ENCODE measurements at regions not wholly inside any gene's neighbourhood (a gene's known extent, or its start where the extent isn't known, plus 50 kb on each side); places are given as distances from the start of the nearest gene placed in this dataset.

GRCh38 chr2:33848486-33848885 is 249.4 kb upstream of the FAM98A start:
- TF ChIP-seq EZH2 (IDR thresholded peaks at IDR 0.05; ENCODE audit: insufficient read depth, low read length), result no peak
- TF ChIP-seq CTCF (IDR thresholded peaks at IDR 0.05; ENCODE audit: insufficient read depth, low read depth, low read length), result no peak
- Histone ChIP-seq H3K4me1 (ENCODE audit: insufficient read depth, low read length) (peaks cover 12% of the 10 kb centered on the region), H4K20me1 (ENCODE audit: insufficient read depth, low read length) (no peaks in the 10 kb centered on the region), H3K4me3 (ENCODE audit: insufficient read depth, low read depth, low read length) (no peak overlapping the region), H3K9ac (ENCODE audit: low read length) (peak overlapping the region; percentile 53), H2AFZ (ENCODE audit: low read depth, low read length) (peak overlapping the region; percentile 38), H3K4me2 (ENCODE audit: low read length) (peak overlapping the region; percentile 61), H3K9me3 (ENCODE audit: insufficient read depth, low read depth, low read length) (peaks cover 4% of the 10 kb centered on the region), H3K27me3 (ENCODE audit: insufficient read depth, low read length) (no peaks in the 10 kb centered on the region), H3K36me3 (ENCODE audit: insufficient read depth, low read length) (no peaks in the 10 kb centered on the region), H3K27ac (ENCODE audit: low read depth, low read length) (peak overlapping the region; percentile 73), H3K79me2 (ENCODE audit: insufficient read depth, low read length) (no peaks in the 10 kb centered on the region)
- Mint-ChIP-seq H3K4me3 (ENCODE audit: unreplicated experiment) (no peak overlapping the region), H3K27ac (ENCODE audit: unreplicated experiment) (peak overlapping the region; percentile 15), H3K27me3 (ENCODE audit: low read depth, unreplicated experiment) (no peaks in the 10 kb centered on the region), H3K36me3 (ENCODE audit: low read depth, unreplicated experiment) (no peaks in the 10 kb centered on the region), H3K4me1 (ENCODE audit: low read depth, unreplicated experiment) (peaks cover 11% of the 10 kb centered on the region), H3K9me3 (ENCODE audit: unreplicated experiment) (peaks cover 9% of the 10 kb centered on the region)
- DNase-seq (ENCODE audit: low read depth), result peak; percentile 70
- FAIRE-seq, result no peak

- Histone ChIP-seq H2AFZ (ENCODE audit: low read depth, low read length) (no peak overlapping the region), H3K36me3 (ENCODE audit: insufficient read depth, low read length) (no peaks in the 10 kb centered on the region), H4K20me1 (ENCODE audit: insufficient read depth, low read length) (no peaks in the 10 kb centered on the region), H3K27me3 (ENCODE audit: insufficient read depth, low read length) (no peaks in the 10 kb centered on the region), H3K27ac (ENCODE audit: low read depth, low read length) (no peak overlapping the region), H3K4me1 (ENCODE audit: insufficient read depth, low read length) (no peaks in the 10 kb centered on the region), H3K9ac (ENCODE audit: low read length) (no peak overlapping the region), H3K79me2 (ENCODE audit: insufficient read depth, low read length) (no peaks in the 10 kb centered on the region), H3K4me3 (ENCODE audit: insufficient read depth, low read depth, low read length) (no peak overlapping the region), H3K4me2 (ENCODE audit: low read length) (no peak overlapping the region), H3K9me3 (ENCODE audit: insufficient read depth, low read depth, low read length) (no peaks in the 10 kb centered on the region)
- Mint-ChIP-seq H3K27me3 (ENCODE audit: low read depth, unreplicated experiment) (no peaks in the 10 kb centered on the region), H3K27ac (ENCODE audit: unreplicated experiment) (no peak overlapping the region), H3K9me3 (ENCODE audit: unreplicated experiment) (no peaks in the 10 kb centered on the region), H3K4me3 (ENCODE audit: unreplicated experiment) (no peak overlapping the region), H3K4me1 (ENCODE audit: low read depth, unreplicated experiment) (no peaks in the 10 kb centered on the region), H3K36me3 (ENCODE audit: low read depth, unreplicated experiment) (no peaks in the 10 kb centered on the region)
- FAIRE-seq, result no peak
- no peak for DNase-seq (ENCODE audit: low read depth)
- TF ChIP-seq CTCF (IDR thresholded peaks at IDR 0.05; ENCODE audit: insufficient read depth, low read depth, low read length), result no peak
- no peak for TF ChIP-seq EZH2 (IDR thresholded peaks at IDR 0.05; ENCODE audit: insufficient read depth, low read length)
Observed at GRCh38 chr2:33839791-33840190, 240.7 kb upstream of the FAM98A start.

- no peaks in the 10 kb centered on the region for H3K4me1 Mint-ChIP-seq (ENCODE audit: low read depth, unreplicated experiment)
- Histone ChIP-seq H3K79me2 (ENCODE audit: insufficient read depth, low read length) (no peaks in the 10 kb centered on the region), H4K20me1 (ENCODE audit: insufficient read depth, low read length) (no peaks in the 10 kb centered on the region), H3K9ac (ENCODE audit: low read length) (no peak overlapping the region), H3K4me2 (ENCODE audit: low read length) (no peak overlapping the region), H3K4me3 (ENCODE audit: insufficient read depth, low read depth, low read length) (no peak overlapping the region), H3K27me3 (ENCODE audit: insufficient read depth, low read length) (no peaks in the 10 kb centered on the region), H2AFZ (ENCODE audit: low read depth, low read length) (no peak overlapping the region), H3K9me3 (ENCODE audit: insufficient read depth, low read depth, low read length) (no peaks in the 10 kb centered on the region), H3K4me1 (ENCODE audit: insufficient read depth, low read length) (no peaks in the 10 kb centered on the region), H3K36me3 (ENCODE audit: insufficient read depth, low read length) (no peaks in the 10 kb centered on the region), H3K27ac (ENCODE audit: low read depth, low read length) (no peak overlapping the region)
- no peaks in the 10 kb centered on the region for H3K27me3 Mint-ChIP-seq (ENCODE audit: low read depth, unreplicated experiment)
- H3K36me3 Mint-ChIP-seq (ENCODE audit: low read depth, unreplicated experiment), result no peaks in the 10 kb centered on the region
- H3K27ac Mint-ChIP-seq (ENCODE audit: unreplicated experiment), result no peak overlapping the region
- no peak for FAIRE-seq
- TF ChIP-seq EZH2 (IDR thresholded peaks at IDR 0.05; ENCODE audit: insufficient read depth, low read length) (no peak), CTCF (IDR thresholded peaks at IDR 0.05; ENCODE audit: insufficient read depth, low read depth, low read length) (no peak)
- DNase-seq (ENCODE audit: low read depth), result no peak
- no peak overlapping the region for H3K4me3 Mint-ChIP-seq (ENCODE audit: unreplicated experiment)
- no peaks in the 10 kb centered on the region for H3K9me3 Mint-ChIP-seq (ENCODE audit: unreplicated experiment)
Observed at GRCh38 chr2:33836628-33837027, 237.5 kb upstream of the FAM98A start.
